HG03280 (cell line): ENCODE measurements at regions not wholly inside any gene's neighbourhood (a gene's known extent, or its start where the extent isn't known, plus 50 kb on each side); places are given as distances from the start of the nearest gene placed in this dataset.
"Not testable (repeated sequence)": the region's sequence is repeated elsewhere in the genome, so short reads cannot be mapped to it uniquely, and the experiment has no call there.

ENCODE experiments used
- ATAC-seq: cut with Tn5 transposase; IDR thresholded peaks from one replicate; pipeline ENCODE4 v1.9.1; 2021; ENCODE audit warnings: mild to moderate bottlenecking, moderate library complexity; ENCODE audit not compliant: unreplicated experiment

GRCh38 chr10:21157664-21158063 is 260.6 kb upstream of the NEBL start:
- ATAC-seq = no peak

- ATAC-seq = no peak
These were observed 253.1 kb upstream of the NEBL start for GRCh38 chr10:21150166-21150565.

- no peak for ATAC-seq
These were observed 249.3 kb upstream of the NEBL start for GRCh38 chr10:21146436-21146789.

- no peak for ATAC-seq
These were observed 248.8 kb upstream of the NEBL start for GRCh38 chr10:21145751-21146435.

GRCh38 chr10:21144047-21144446 is 246.9 kb upstream of the NEBL start:
- no peak for ATAC-seq

- no peak for ATAC-seq
These were observed 244.9 kb upstream of the NEBL start for GRCh38 chr10:21141946-21142492.

- no peak for ATAC-seq
These were observed 241.7 kb upstream of the NEBL start for GRCh38 chr10:21138769-21139340.

GRCh38 chr10:21135023-21135931 is 238.2 kb upstream of the NEBL start:
- no peak for ATAC-seq

- no peak for ATAC-seq
These were observed 237.5 kb upstream of the NEBL start for GRCh38 chr10:21134645-21135022.

- ATAC-seq = no peak
These were observed 233.8 kb upstream of the NEBL start for GRCh38 chr10:21130683-21131442.

- no peak for ATAC-seq
These were observed 233.0 kb upstream of the NEBL start for GRCh38 chr10:21130108-21130507.

GRCh38 chr10:21125471-21126228 is 228.5 kb upstream of the NEBL start:
- ATAC-seq = no peak

GRCh38 chr10:21122907-21123306 is 225.8 kb upstream of the NEBL start:
- ATAC-seq = no peak

GRCh38 chr10:21121822-21122221 is 224.7 kb upstream of the NEBL start:
- not testable (repeated sequence) for ATAC-seq

GRCh38 chr10:21114683-21115082 is 217.6 kb upstream of the NEBL start:
- no peak for ATAC-seq

- ATAC-seq = no peak
These were observed 213.2 kb upstream of the NEBL start for GRCh38 chr10:21110358-21110757.

- ATAC-seq = not testable (repeated sequence)
These were observed 209.8 kb upstream of the NEBL start for GRCh38 chr10:21106931-21107330.

GRCh38 chr10:21105331-21105730 is 208.2 kb upstream of the NEBL start:
- ATAC-seq = not testable (repeated sequence)

GRCh38 chr10:21100871-21101514 is 203.9 kb upstream of the NEBL start:
- ATAC-seq = no peak

GRCh38 chr10:21100190-21100589 is 203.1 kb upstream of the NEBL start:
- no peak for ATAC-seq
